Uterus (tissue), 2 donors: ENCODE measurements at regions not wholly inside any gene's neighbourhood (a gene's known extent, or its start where the extent isn't known, plus 50 kb on each side); places are given as distances from the start of the nearest gene placed in this dataset.

Experiments
- CTCF ChIP-seq, 4 experiments: fragments of 200-600 bp in 2 of 4; fragments of 450-650 bp in 2 of 4; sonication (generic) in 2 of 4; IDR thresholded peaks; one replicate each; pipeline ENCODE4 v1.5.1; 2016 to 2019; ENCODE audit warnings: antibody characterized with exemption in 4 of 4, mild to moderate bottlenecking in 2 of 4, moderate library complexity in 1 of 4
- POLR2A ChIP-seq, 2 donors: fragments of 450-650 bp; IDR thresholded peaks; one replicate each; pipeline ENCODE4 v1.6.1; 2016; ENCODE audit warnings: antibody characterized with exemption in 2 of 2, mild to moderate bottlenecking in 1 of 2, moderate library complexity in 1 of 2

GRCh38 chr1:81337226-81337625 lies 463.5 kb upstream of the ADGRL2 start:
- TF ChIP-seq POLR2A (IDR thresholded peaks at IDR 0.05): no peak
- no peak for TF ChIP-seq CTCF (IDR thresholded peaks at IDR 0.05)
